ENCODE measurements at regions not wholly inside any gene's neighbourhood (a gene's known extent, or its start where the extent isn't known, plus 50 kb on each side); places are given as distances from the start of the nearest gene placed in this dataset.

DNA sequence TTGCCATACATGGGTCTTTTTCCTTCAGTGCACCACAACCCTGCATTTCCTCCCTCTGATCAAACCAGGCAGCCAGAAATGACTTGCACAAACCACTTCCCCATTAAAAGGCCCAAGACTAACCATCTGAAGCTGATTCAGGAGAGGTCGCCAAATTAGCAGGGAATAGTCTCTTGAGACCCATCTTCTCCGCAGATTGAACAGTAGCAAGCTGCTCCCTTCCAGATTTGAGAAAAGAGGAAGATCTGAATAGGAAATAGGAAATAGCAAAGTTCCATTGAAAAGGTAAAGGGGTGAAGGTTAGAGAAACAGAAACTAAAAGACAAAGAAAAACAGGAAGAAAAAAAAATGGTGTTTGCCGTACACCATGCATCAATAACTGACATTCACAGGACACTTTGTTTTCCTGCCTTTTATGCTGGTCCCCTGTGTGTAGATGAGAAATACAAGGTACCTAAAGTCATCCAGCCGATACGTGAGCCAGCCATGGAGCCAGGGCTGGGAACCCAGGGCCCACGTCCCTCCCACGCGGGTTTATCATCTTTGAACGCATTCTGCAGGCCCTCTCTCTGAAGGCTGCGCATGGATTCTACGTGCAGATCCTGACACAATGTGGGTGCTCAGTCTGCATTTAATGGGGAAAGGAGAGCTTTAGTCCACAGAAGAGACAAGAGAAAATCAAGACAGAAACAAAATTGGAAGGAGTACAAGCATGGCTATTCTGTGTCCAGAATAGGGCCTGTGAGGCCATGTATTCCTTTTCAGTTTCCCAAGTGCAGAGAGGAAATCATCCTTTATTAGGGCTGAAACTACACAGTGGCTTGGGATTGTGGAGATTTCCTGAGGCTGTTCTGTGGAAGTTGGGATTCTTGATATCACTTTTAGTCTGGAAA, 268.4 kb upstream of the NPVF start:
- TF ChIP-seq, protein P1, sequence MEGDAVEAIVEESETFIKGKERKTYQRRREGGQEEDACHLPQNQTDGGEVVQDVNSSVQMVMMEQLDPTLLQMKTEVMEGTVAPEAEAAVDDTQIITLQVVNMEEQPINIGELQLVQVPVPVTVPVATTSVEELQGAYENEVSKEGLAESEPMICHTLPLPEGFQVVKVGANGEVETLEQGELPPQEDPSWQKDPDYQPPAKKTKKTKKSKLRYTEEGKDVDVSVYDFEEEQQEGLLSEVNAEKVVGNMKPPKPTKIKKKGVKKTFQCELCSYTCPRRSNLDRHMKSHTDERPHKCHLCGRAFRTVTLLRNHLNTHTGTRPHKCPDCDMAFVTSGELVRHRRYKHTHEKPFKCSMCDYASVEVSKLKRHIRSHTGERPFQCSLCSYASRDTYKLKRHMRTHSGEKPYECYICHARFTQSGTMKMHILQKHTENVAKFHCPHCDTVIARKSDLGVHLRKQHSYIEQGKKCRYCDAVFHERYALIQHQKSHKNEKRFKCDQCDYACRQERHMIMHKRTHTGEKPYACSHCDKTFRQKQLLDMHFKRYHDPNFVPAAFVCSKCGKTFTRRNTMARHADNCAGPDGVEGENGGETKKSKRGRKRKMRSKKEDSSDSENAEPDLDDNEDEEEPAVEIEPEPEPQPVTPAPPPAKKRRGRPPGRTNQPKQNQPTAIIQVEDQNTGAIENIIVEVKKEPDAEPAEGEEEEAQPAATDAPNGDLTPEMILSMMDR (IDR thresholded peaks at IDR 0.05): no peak
- no peak for TF ChIP-seq POLR2A (IDR thresholded peaks at IDR 0.05)

Data from Peyer's patch (tissue), 4 donors.